GM11168 (cell line): ENCODE measurements at regions not wholly inside any gene's neighbourhood (a gene's known extent, or its start where the extent isn't known, plus 50 kb on each side); places are given as distances from the start of the nearest gene placed in this dataset.
"Not testable (repeated sequence)": the region's sequence is repeated elsewhere in the genome, so short reads cannot be mapped to it uniquely, and the experiment has no call there.

Experiments used
- in situ Hi-C: fragments of 300-500 bp; cut with MboI; formaldehyde crosslinking; loops from one replicate; pipeline ENCODE4 v1.12.0; 2022; ENCODE audit warnings: low sequenced_read_pairs; ENCODE audit not compliant: unreplicated experiment

DNA sequence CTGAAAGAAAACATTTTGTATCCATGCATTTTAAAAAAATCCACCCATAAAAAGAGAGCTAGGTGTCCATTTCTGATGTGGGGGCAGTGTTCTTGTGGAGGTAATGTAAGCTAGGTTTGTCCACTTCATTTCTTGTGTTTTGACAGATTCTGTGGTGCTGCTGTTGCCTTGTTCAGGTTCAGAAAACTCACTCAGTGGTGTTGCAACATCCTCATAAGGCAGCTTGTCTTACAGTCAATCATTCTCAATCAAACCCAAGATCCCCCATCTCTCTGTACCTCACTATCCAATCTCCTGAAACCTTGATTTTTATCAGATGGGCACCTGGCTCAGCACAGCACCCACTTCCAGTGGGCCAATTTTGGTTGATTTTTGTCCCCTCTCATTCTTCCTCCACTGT, 94.1 kb downstream of the TENT5C start:
- in situ Hi-C loops, result no loop called here

DNA sequence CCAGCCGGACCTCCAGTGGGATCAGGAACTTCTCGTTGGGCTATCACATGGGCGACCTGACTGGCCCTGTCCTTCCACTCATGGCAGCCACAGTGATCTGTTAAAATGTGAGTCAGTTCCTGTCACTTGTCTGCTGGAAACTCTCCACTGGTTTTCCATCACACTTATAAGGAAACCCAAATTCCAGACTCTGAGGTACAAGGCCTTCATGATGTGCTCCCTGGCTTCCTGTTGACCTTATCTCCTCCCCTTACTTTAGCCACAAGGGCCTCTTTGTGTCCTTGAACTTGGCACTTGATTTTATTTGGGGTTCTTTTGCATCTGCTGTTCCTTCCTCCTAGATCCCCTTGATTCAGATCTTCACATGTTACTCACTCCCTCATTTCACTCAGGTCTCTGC, 96.8 kb downstream of the TENT5C start:
- in situ Hi-C loops, result no loop called here

DNA sequence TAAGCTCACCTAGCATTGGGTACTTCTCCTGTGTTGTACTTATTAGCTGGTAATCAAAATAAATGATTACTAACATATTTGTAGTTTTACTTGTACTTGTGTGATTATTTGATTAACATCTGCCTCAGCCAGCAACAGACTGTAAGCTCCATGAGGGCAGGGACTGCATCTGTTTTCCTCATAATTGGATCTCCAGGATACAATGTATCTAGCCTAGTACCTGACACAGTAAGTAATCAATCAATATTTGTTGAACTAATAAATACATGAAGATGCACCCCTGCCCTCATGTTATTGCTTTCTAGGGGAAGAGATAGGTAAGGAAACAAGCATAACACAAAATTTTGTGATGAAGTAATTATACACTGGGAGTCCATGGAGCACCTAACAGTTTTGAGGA, 101.5 kb downstream of the TENT5C start:
- in situ Hi-C loops, result no loop called here

DNA sequence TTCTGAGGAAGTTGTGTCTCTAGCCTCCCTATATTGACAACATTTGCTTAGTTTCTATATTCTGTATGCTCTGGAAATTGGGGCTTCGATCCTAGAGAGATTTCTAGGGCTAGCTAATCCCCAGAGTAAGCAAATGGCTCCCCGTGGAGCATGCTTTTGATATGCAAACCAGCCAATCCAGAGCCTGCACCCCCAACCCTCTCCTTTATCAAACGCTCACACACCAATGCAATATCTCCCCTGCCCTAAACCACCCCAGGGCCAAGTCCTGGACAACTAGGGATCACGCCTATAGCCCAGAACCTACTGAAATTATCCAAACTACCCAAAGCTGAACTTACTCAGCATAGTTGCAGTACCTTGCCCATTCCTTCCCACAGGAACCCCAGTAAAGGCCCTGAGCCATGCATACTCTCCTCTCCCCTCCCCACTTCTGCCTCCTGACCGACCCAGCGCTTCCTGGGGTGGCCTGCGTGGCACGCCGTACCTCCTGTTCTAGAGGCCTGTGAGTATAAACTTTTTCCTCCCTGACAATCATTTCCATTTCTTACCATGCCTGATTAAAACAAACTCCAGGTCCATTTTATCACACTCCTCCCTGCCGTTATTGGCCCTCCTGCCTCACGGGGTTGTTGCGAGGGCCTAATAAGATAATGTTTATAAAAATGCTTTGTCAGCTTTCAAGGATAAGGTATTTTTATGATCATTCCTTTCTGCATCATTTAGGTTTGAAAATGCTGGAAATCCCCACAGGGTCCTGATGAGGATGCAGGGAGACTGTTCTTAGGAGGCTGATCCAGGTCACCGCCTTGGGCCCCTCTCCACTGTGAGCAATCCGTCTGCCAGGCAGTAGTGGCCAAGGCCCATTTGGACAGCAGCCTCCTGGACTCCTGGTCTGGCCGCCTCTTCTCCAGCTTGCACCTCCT, 102.7 kb downstream of the TENT5C start:
- in situ Hi-C loops, result no loop called here

DNA sequence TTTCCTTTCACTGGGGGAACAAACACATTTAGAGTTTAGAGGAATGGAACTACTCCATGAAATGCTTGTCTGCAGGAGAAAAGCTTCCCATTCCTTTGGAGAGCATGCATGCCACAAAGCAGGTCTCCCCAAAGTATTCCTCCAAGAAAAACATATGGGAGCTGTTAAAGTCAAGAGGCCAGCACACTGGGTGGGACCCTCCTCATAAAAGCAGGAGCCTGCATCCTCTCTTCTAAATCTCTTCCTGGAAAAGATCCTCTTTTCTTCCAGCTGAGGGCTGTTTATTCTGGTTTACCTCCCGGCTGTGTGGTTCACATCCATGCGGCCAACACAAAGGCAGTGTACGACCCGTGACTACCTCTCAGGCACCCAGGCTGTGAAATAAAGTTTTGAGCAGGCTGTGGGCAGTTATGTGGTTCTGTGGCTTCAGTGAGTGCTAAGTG, 103.4 kb downstream of the TENT5C start:
- in situ Hi-C loops, result no loop called here

DNA sequence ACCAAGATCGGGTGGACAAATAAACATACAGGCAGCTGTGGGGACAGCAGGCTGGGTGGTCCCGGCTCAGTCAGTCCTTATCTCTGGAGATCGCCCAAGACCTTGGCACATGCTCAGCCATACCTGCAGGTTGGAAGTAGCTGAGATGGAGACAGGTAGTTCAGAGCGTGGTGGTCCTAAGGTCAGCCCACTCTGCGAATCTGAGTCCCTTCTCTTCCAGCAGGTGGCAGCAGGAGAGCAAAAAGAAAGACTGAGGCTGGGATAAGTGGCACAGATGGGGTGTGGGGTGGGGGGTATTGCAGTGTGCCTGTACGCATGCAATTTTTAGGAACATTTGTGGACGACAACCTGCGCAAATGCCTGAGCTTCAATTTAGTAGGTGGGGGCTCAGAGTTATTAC, 104.9 kb downstream of the TENT5C start:
- in situ Hi-C loops, result no loop called here

DNA sequence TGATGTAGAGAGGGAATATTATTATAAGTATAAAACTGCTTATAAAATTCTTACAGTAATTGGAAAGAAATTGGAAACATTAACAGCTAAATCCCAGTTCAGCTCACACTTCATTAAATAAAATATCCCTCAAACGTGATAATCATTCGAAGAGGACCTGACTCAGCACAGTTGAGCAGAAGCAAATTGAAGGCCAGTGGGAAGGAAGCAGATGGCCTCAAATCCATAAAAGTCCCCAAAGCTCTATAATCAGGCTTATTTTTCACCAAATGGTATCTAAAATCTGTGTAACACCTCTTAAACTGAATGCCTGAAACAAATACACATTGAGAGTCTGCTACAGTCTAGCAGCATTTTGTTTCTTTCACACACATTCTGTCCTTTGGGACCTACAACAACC, 106.8 kb downstream of the TENT5C start:
- in situ Hi-C loops, result no loop called here

DNA sequence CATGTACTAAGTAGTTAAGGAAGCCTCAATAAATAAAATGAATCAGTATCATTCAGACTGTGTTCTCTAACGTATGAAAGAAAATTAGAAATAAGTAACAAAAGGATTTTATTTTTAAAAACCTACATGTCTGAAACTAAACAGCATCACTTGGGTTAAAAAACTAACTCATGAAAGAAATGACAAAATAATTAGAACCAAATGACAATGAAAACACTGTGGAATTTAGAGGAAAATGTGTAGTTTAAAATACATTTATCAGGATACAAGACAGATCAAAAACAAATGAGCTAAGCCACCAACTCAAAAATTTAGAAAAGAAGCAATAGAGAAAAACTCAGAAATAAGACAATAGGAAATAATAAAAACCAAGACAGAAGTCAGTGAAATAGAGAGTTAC, 108.7 kb downstream of the TENT5C start:
- in situ Hi-C loops, result no loop called here

DNA sequence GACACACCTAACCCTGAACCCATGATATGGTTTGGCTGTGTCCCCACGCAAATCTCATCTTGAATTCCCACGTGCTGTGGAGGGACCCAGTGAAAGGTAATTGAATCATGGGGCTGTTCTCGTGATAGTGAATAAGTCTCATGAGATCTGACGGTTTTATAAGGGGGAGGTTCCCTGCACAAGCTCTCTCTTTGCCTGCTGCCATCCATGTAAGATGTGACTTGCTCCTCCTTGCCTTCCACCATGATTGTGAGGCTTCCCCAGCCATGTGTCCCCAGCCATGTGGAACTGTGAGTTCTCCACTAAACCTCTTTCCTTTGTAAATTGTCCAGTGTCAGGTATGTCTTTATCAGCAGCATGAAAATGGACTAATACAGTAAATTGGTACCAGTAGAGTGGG, 110.2 kb downstream of the TENT5C start:
- in situ Hi-C loops, result not testable (repeated sequence)

DNA sequence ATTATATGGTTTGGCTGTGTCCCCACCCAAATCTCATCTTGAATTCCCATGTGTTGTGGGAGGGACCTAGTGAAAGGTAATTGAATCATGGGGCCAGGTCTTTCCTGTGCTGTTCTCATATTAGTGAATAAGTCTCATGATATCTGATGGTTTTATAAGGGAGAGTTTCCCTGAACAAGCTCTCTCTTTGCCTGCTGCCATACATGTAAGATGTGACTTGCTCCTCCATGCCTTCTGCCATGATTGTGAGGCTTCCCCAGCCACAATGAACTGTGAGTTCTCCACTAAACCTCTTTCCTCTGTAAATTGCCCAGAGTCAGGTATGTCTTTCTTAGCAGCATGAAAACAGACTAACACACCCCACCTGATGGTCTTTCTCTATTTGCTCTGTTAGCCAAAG, 112.1 kb downstream of the TENT5C start:
- in situ Hi-C loops, result not testable (repeated sequence)

DNA sequence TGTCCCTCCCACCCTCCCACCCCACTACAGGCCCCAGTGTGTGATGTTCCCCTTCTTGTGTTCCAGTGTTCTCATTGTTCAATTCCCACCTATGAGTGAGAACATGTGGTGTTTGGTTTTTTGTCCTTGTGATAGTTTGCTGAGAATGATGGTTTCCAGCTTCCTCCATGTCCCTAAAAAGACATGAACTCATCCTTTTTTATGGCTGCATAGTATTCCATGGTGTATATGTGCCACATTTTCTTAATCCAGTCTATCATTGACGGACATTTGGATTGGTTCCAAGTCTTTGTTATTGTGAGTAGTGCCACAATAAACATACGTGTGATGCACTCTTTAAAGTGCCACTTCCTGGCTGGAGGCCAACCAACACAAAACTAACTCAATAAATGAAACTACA, 112.7 kb downstream of the TENT5C start:
- in situ Hi-C loops, result not testable (repeated sequence)

DNA sequence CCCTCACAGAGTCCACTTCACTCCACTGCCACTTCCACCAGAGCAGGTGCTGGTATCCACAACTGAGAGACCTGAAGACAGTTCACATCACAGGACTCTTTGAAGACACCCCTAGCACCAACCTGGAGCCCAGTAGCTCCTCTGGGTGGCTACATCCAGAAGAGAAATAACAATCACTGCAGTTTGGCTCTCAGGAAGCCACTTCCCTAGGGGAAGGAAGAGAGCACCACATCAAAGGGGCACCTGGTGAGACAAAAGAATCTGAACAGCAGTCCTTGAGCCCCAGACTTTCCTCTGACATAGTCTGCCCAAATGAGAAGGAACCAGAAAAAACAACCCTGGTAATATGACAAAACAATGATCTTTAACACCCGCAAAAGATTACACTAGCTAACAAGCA, 113.2 kb downstream of the TENT5C start:
- in situ Hi-C loops, result no loop called here

DNA sequence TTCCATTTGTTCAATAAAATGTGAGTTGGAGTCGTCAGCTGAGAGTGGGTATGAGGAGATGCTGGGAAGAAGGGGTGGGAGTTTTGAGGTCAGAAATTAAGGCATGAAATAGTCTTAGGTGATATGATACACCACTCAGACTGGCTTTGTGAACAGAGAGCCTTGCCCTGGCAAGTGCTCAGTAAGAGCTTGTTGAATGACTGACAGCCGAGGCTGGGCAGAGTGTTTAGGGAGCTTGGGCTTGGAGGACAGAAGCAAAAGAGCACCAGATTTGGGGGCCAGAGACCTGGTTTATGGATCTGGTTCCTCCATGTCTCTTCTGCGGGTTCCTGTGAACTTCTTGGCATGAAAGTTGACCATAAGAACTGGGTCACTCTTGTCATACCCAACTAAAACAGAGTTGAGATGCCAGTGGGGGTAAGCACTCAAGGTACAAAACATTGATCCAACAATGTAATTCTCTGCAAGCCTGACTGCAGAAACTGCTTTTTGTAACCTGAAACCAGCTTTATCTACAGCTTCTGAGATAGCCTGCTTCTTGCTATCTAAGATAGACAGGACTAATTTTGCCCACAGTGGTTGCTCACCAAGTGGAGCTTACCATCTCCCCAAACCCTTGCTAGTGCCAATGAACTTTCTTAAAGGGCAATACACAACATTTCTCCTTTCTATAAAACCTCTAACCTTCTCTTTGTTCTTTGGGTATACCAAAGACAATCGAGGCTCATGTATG, 126.4 kb downstream of the TENT5C start:
- in situ Hi-C loops, result no loop called here

DNA sequence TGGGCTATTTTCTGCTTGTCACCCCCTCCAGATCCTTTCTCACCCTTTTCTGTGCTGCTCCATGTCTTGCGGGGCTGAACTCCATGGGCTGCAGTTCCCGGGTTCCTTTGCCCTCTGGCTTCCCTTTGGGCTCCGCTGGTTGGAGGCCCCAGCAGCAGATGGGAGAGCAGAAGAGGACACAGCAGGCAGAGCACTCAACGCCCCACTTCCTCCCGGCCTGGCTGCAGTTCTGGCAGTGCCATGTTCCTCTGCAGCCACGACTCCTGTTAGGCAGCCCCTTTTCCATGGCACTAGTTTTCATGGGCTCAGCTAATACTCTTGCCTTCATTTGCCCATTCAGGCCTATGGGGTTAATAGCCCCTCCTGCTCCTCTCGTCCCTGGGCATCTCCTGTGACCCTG, 127.1 kb downstream of the TENT5C start:
- in situ Hi-C loops, result no loop called here

DNA sequence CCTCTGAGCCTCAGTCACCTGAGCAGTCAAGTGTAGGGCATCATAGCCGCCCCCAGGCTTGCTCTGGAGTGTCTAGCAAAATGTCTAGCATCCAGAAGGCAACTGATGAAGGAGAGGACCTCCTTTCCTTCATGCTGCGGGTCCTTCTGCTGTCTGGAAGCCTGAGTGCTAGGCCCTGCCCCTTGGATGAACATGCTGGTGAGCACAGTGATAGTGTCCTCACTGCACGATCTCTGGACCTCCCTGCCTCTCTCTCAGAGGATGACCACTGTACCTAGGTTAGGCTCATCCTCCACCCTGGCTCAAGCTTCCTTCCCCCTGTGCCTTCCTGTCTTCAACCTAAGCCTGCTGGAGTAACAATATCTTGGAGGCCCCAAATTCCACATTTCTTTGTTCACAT, 128.6 kb downstream of the TENT5C start:
- in situ Hi-C loops, result no loop called here

DNA sequence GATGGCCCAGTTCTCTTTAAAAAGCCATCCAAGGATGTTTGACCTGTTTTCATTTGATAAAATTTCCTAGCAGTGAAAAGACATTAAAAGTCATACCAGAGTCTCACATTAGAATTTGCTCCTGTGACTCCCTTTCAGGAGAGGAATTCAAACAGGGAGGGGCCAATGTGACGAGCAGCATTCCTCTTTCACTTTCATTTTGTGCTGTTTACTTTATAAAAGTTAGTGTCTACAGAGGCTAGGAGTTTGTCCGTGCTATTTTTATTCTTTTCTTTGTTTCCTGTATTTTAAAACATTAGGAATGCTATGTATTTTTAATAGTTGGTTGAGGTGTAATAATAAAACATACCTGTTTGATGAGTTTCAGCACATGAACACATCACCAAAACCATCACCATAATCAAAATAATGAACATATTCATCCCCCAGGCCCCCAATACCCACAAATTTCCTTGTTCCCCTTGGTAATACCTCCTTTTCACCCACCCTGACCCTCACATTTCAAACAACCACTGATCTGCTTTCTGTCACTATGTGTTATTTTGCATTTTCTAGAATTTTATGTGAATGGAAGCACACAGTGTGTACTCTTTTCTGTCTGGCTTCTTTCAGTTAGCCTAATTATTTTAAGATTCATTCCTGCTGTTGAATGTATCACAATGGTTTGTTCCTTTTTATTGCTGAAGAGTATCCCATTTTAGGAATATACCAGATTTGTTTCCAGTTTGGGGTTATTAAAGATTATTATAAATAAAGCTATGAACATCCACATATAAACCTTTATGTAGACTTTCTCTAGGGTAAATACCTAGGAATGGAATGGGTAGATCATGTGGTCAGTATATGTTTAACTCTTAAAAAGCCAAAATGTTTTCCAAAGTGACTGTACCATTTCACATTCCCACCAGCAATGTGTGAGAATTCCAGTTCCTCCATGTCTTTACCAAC, 129.5 kb downstream of the TENT5C start:
- in situ Hi-C loops, result no loop called here

DNA sequence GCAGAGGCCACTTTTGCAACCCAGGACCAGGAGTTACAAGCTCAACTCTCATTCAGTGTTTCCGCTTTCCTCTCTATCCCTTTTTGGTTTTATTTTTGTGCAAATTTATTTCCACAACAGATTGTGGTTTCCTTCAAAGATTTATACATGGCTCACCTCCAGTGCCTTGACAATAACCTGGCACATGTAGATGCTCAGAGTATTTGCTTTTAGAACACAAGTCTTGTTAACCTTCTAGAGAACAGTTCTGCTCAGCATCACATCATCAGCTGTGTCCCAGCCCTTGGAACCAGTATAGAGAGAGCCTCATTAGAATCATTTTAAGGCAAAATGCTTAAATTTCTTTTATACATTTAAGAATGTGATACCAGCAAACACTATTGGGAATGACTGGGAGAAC, 133.7 kb downstream of the TENT5C start:
- in situ Hi-C loops, result no loop called here

DNA sequence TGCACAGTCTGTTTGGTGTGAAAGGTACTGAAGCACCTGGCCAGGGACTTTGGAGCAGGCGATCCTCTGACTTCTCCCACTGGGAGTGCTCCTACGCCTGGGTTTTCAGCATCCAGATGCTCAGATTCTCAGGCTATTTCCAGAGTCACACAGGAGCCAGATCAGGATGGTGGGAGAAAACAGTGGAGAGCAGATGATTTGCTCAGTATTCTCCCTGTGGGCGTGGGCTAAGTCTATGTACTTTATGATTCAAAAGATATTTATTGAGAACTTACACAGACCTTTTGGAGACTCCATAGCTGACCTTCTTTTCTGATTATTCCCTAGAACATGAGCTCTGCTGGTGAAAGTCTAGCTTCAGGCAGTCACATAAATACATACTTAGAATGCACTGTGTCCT, 134.6 kb downstream of the TENT5C start:
- in situ Hi-C loops, result loop anchor here (10.0 kb wide), 1 partner anchor 216 kb away; no protein-coding TSS in a partner anchor

DNA sequence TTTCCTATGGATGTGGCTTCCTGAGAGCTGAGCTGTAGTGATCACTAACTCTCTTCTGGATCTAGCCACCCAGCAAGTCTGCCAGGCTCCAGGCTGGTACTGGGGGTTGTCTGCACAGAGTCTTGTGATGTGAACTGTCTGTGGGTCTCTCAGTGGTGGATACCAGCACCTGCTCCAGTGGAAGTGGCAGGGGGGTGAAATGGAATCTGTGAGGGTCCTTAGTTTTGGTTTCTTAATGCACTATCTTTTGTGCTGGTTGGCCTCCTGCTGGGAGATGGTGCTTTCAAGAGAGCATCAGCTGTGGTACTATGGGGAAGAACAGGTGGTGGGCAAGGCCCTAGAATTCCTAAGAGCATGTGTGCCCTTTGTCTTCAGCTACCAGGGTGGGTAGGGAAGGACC, 140.7 kb downstream of the TENT5C start:
- in situ Hi-C loops, result loop anchor here (10.0 kb wide), 1 partner anchor 222 kb away; no protein-coding TSS in a partner anchor

DNA sequence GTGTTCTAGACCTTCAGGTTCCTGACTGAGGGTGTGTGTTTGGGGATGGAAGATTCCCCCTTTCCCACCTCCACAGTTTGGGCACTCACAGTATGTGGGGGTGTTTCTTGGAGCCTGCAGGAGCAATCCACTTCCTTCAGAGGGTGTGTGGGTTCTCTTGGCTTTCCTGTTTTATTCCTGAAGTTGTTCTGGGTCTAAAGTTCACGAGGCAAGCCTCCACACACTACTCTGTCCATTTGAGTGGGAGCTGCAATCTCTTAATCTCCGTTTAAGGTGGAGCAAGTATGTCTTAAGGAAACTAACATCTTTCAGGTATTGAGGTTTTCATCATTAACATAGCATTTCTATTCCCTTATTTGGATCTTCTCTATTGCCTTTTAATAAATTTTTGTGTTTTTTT, 141.8 kb downstream of the TENT5C start:
- in situ Hi-C loops, result loop anchor here (10.0 kb wide), 1 partner anchor 223 kb away; no protein-coding TSS in a partner anchor
